Brain microvascular endothelial cell (primary cell): ENCODE measurements at regions not wholly inside any gene's neighbourhood (a gene's known extent, or its start where the extent isn't known, plus 50 kb on each side); places are given as distances from the start of the nearest gene placed in this dataset.
A peak's percentile ranks its signal among the peaks of the same experiment; 100 is the strongest.

Experiments used
- DNase-seq: peaks from one replicate; pipeline ENCODE4 v3.0.0-alpha.2; 2020
- H3K27ac ChIP-seq: fragments of 250-450 bp; sonication (Bioruptor Pico); 2 replicates; pipeline ENCODE4 v1.5.1; 2020; ENCODE audit warnings: mild to moderate bottlenecking, moderate library complexity
- H3K27me3 ChIP-seq: fragments of 250-450 bp; sonication (Bioruptor Pico); replicated peaks from 2 replicates; pipeline ENCODE4 v1.5.1; 2020; ENCODE audit warnings: mild to moderate bottlenecking
- H3K36me3 ChIP-seq: fragments of 250-450 bp; sonication (Bioruptor Pico); replicated peaks from 2 replicates; pipeline ENCODE4 v1.5.1; 2020; ENCODE audit warnings: mild to moderate bottlenecking
- H3K4me3 ChIP-seq: 2 replicates; pipeline ENCODE4 v1.5.1; 2011; ENCODE audit warnings: low read depth, mild to moderate bottlenecking, control low read depth, low read length, moderate library complexity
- CTCF ChIP-seq: IDR thresholded peaks from 2 replicates; pipeline ENCODE4 v1.5.1; 2011; ENCODE audit warnings: low read depth, mild to moderate bottlenecking, moderate library complexity, low read length, control low read depth, inconsistent platforms; ENCODE audit errors: missing control alignments
- in situ Hi-C: cut with HindIII; loops from 2 replicates; pipeline ENCODE4 v1.10.0; 2017; ENCODE audit warnings: low sequenced_read_pairs, low pct_ligation_motif_present

- Histone ChIP-seq H3K4me3 (no peak overlapping the region), H3K36me3 (no peaks in the 10 kb centered on the region), H3K27me3 (no peaks in the 10 kb centered on the region), H3K27ac (no peak overlapping the region)
- TF ChIP-seq CTCF, result no peak
- in situ Hi-C loops, result no loop called here
- DNase-seq, result no peak
Observed at GRCh38 chr4:119794681-119795080, 166.1 kb upstream of the PDE5A start.

- TF ChIP-seq CTCF, result no peak
- no peak overlapping the region for H3K27ac ChIP-seq
- H3K4me3 ChIP-seq, result no peak overlapping the region
- no peak for DNase-seq
- H3K27me3 ChIP-seq, result no peaks in the 10 kb centered on the region
- H3K36me3 ChIP-seq, result no peaks in the 10 kb centered on the region
- in situ Hi-C loops, result no loop called here
Observed at GRCh38 chr4:119794113-119794512, 165.5 kb upstream of the PDE5A start.

- Histone ChIP-seq H3K27me3 (no peaks in the 10 kb centered on the region), H3K4me3 (no peak overlapping the region)
- in situ Hi-C loops, result no loop called here
Observed at GRCh38 chr4:119788349-119789266, 160.0 kb upstream of the PDE5A start.

GRCh38 chr4:119785963-119786362 is 157.4 kb upstream of the PDE5A start:
- in situ Hi-C loops, result no loop called here
- no peaks in the 10 kb centered on the region for H3K27me3 ChIP-seq
- H3K36me3 ChIP-seq, result no peaks in the 10 kb centered on the region
- peak; percentile 8 for DNase-seq
- no peak overlapping the region for H3K27ac ChIP-seq
- H3K4me3 ChIP-seq, result no peak overlapping the region
- peak; percentile 45 for TF ChIP-seq CTCF

More at GRCh38 chr4:119788349-119789266, 160.0 kb upstream of the PDE5A start:
- no peak for TF ChIP-seq CTCF
- no peaks in the 10 kb centered on the region for H3K36me3 ChIP-seq
- no peak overlapping the region for H3K27ac ChIP-seq
- no peak for DNase-seq

- no peak overlapping the region for H3K27ac ChIP-seq
- no peak for DNase-seq
- no peaks in the 10 kb centered on the region for H3K27me3 ChIP-seq
- H3K36me3 ChIP-seq, result no peaks in the 10 kb centered on the region
- no peak for TF ChIP-seq CTCF
- no peak overlapping the region for H3K4me3 ChIP-seq
- in situ Hi-C loops, result no loop called here
Observed at GRCh38 chr4:119783189-119783983, 154.8 kb upstream of the PDE5A start.
